Effector memory CD8-positive, alpha-beta T cell (primary cell): ENCODE measurements at regions not wholly inside any gene's neighbourhood (a gene's known extent, or its start where the extent isn't known, plus 50 kb on each side); places are given as distances from the start of the nearest gene placed in this dataset.
"Not testable (repeated sequence)": the region's sequence is repeated elsewhere in the genome, so short reads cannot be mapped to it uniquely, and the experiment has no call there.

ENCODE experiments used
- ATAC-seq: fragments of 150-1000 bp; cut with Tn5 transposase; replicated peaks from 2 replicates; pipeline ENCODE4 v1.10.0; 2021; ENCODE audit warnings: mild to moderate bottlenecking, moderate library complexity
- DNase-seq, 3 experiments: peaks; one replicate each; pipeline ENCODE4 v3.0.0; 2021
- H3K27ac Mint-ChIP-seq, 2 donors: one replicate each; pipeline ENCODE4 v1.8.0; 2022; ENCODE audit warnings: mild to moderate bottlenecking in 2 of 2, mixed read lengths in 2 of 2, moderate library complexity in 2 of 2
- H3K27me3 Mint-ChIP-seq, 2 donors: one replicate each; pipeline ENCODE4 v1.8.0; 2022; ENCODE audit warnings: mixed read lengths in 2 of 2
- H3K36me3 Mint-ChIP-seq: one replicate; pipeline ENCODE4 v1.8.0; 2022; ENCODE audit warnings: mild to moderate bottlenecking, moderate library complexity, mixed read lengths; ENCODE audit not compliant: insufficient read depth
- H3K4me1 Mint-ChIP-seq, 2 donors: one replicate each; pipeline ENCODE4 v1.8.0; 2022; ENCODE audit warnings: low read depth in 2 of 2, mixed read lengths in 2 of 2
- H3K4me3 Mint-ChIP-seq, 2 donors: one replicate each; pipeline ENCODE4 v1.8.0; 2022; ENCODE audit warnings: mild to moderate bottlenecking in 2 of 2, mixed read lengths in 2 of 2, moderate library complexity in 2 of 2
- H3K9me3 Mint-ChIP-seq, 2 donors: one replicate each; pipeline ENCODE4 v1.8.0; 2022; ENCODE audit warnings: mixed read lengths in 2 of 2

DNA sequence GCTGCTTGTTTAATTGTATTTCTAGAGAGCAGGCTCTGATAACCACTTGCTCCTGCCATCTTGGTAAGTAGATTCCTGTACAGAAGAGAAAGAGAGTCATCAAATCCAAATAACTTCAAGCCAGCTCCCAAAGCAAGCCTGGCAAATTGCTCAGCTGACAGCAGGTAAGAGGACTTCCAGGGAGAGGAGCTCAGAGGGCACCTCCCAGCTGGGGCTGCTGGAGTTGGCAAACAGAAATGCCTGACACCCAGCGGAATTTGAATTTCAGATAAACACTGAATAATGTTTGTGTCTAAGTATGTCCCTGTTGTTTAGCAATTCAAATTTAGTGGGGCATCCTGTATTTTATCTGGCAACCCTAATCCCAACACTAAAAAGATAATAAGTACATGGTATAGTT is 86.2 kb downstream of the MYL12B start:
- Mint-ChIP-seq H3K27me3 (peaks cover 21 to 22% of the 10 kb centered on the region in 2 donors), H3K9me3 (no peaks in the 10 kb centered on the region), H3K27ac (no peak overlapping the region)

GRCh38 chr18:3349046-3349841 is 87.3 kb downstream of the MYL12B start:
- not testable (repeated sequence) for H3K27ac Mint-ChIP-seq

More for the DNA sequence above, 86.2 kb downstream of the MYL12B start:
- no peak for DNase-seq
- no peaks in the 10 kb centered on the region for H3K36me3 Mint-ChIP-seq
- no peak overlapping the region for H3K4me3 Mint-ChIP-seq
- no peak for ATAC-seq
- H3K4me1 Mint-ChIP-seq: no peaks in the 10 kb centered on the region

GRCh38 chr18:3350021-3350420 is 88.1 kb downstream of the MYL12B start:
- Mint-ChIP-seq H3K4me1 (no peaks in the 10 kb centered on the region), H3K27me3 (peaks cover 21 to 22% of the 10 kb centered on the region in 2 donors), H3K36me3 (no peaks in the 10 kb centered on the region), H3K9me3 (no peaks in the 10 kb centered on the region), H3K27ac (no peak overlapping the region), H3K4me3 (no peak overlapping the region)
- ATAC-seq (no peak), DNase-seq (no peak)

More at GRCh38 chr18:3349046-3349841, 87.3 kb downstream of the MYL12B start:
- not testable (repeated sequence) for DNase-seq, ATAC-seq, H3K4me1 Mint-ChIP-seq, H3K36me3 Mint-ChIP-seq, H3K9me3 Mint-ChIP-seq, H3K4me3 Mint-ChIP-seq
- peaks cover 21 to 22% of the 10 kb centered on the region in 2 donors for H3K27me3 Mint-ChIP-seq

DNA sequence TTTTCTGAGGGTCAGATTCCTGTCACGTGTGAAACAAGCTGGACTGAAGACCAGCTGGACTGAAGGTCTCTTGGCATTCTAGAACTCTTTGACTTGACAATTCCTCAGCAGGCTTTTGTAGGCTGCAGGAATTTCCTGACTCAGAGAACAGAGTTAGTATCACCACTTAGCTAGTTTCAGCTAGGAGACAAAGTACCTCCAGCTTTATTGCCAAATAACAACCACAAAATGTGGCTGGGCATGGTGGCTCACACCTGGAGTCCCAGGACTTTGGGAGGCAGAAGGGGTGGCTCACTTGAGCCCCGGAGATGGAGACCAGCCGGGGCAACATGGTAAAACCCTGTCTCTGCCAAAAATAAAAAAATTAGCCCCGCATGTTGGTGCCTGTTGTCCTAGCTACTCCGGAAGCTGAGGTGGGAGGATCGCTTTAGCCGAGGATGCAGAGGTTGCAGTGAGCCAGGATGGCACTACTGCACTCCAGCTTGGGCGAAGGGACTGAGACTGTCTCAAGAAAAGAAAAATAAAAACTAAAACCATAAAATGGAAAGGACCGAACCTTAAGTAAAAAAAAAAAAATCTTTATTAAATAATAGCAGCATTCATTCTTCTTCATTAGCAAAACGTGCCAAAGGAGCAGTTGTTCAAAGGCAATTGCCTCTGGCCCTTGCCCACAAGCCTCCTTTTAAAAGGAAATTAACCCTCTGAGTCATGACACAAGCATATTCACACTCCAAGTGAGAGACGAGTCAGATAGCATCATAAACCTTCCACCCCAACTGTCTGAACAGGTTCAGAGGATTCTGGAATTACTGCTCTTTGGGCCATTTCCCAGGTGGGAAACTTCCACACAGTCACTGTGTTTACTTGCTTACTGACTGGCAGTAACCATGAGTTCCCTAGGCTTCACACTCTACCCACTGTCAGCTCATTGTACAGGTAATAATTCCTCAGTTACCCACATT is 88.9 kb downstream of the MYL12B start:
- Mint-ChIP-seq H3K4me3 (no peak overlapping the region), H3K27me3 (peaks cover 21 to 22% of the 10 kb centered on the region in 2 donors), H3K4me1 (no peaks in the 10 kb centered on the region), H3K27ac (no peak overlapping the region), H3K36me3 (no peaks in the 10 kb centered on the region), H3K9me3 (no peaks in the 10 kb centered on the region)
- DNase-seq (no peak), ATAC-seq (no peak)

DNA sequence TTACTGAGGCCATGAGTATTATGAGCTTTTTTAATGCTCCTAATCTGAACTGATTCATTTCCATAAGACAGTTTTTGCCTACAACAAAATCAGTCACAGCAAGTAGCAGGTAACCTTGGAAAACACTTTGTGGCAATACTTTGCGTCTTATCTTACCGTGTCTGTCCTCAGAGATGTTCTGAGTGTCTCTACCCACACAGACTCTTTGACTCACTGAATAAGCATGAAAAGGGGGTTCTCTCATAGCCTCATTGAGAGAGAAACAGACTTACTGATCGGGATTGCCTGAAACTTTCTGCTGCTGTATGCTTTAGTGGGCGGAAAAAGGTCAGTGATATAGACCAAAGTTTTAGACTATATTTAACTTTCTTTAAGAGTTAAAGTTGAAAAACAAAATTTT is 92.6 kb downstream of the MYL12B start:
- DNase-seq: no peak
- no peak for ATAC-seq
- H3K4me3 Mint-ChIP-seq: no peak overlapping the region

GRCh38 chr18:3356614-3357013 is 93.4 kb upstream of the TGIF1 start:
- no peak overlapping the region for H3K4me3 Mint-ChIP-seq
- no peaks in the 10 kb centered on the region for H3K36me3 Mint-ChIP-seq
- H3K27me3 Mint-ChIP-seq: peaks cover 0 to 7% of the 10 kb centered on the region in 2 donors
- DNase-seq (no peak), ATAC-seq (no peak)
- peaks cover 0 to 3% of the 10 kb centered on the region in 2 donors for H3K4me1 Mint-ChIP-seq
- H3K9me3 Mint-ChIP-seq: no peaks in the 10 kb centered on the region
- H3K27ac Mint-ChIP-seq: no peak overlapping the region

More for the DNA sequence above, 92.6 kb downstream of the MYL12B start:
- H3K4me1 Mint-ChIP-seq: peaks cover 0 to 3% of the 10 kb centered on the region in 2 donors
- no peaks in the 10 kb centered on the region for H3K9me3 Mint-ChIP-seq
- no peak overlapping the region for H3K27ac Mint-ChIP-seq
- H3K27me3 Mint-ChIP-seq: no peaks in the 10 kb centered on the region
- H3K36me3 Mint-ChIP-seq: no peaks in the 10 kb centered on the region

GRCh38 chr18:3357516-3357915 is 92.5 kb upstream of the TGIF1 start:
- H3K36me3 Mint-ChIP-seq: no peaks in the 10 kb centered on the region
- H3K4me1 Mint-ChIP-seq: peaks cover 0 to 3% of the 10 kb centered on the region in 2 donors
- DNase-seq: no peak
- H3K27me3 Mint-ChIP-seq: peaks cover 0 to 10% of the 10 kb centered on the region in 2 donors
- no peaks in the 10 kb centered on the region for H3K9me3 Mint-ChIP-seq
- no peak for ATAC-seq
- no peak overlapping the region for H3K27ac Mint-ChIP-seq
- H3K4me3 Mint-ChIP-seq: no peak overlapping the region

GRCh38 chr18:3358310-3358709 is 91.7 kb upstream of the TGIF1 start:
- no peak overlapping the region for H3K4me3 Mint-ChIP-seq
- no peak overlapping the region for H3K27ac Mint-ChIP-seq
- DNase-seq (no peak), ATAC-seq (no peak)
- H3K36me3 Mint-ChIP-seq: no peaks in the 10 kb centered on the region
- H3K4me1 Mint-ChIP-seq: peaks cover 0 to 3% of the 10 kb centered on the region in 2 donors
- no peaks in the 10 kb centered on the region for H3K9me3 Mint-ChIP-seq
- H3K27me3 Mint-ChIP-seq: peaks cover 0 to 10% of the 10 kb centered on the region in 2 donors

DNA sequence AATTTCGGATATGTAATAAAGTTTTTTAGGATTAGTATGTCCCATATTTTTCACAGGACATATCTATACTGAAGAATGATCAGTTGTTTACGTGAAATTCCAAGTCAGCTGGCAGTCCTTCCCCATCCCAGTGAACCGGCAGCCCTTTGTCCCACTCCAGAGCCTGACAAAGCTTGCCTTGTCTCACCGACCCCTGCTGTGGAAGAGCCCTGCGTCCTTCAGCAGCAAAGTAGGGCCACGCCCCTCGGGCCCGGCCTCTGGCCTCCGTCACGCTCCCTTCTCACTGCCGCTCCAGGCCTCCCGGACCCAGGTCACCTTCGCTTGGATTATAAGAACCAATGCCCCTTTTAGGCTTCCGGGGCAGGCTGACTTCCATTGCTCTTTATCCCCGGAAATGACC is 89.8 kb upstream of the TGIF1 start:
- peaks cover 9 to 10% of the 10 kb centered on the region in 2 donors for H3K27me3 Mint-ChIP-seq
- no peaks in the 10 kb centered on the region for H3K36me3 Mint-ChIP-seq
- no peak overlapping the region for H3K4me3 Mint-ChIP-seq
- no peak for DNase-seq
- peaks cover 0 to 3% of the 10 kb centered on the region in 2 donors for H3K4me1 Mint-ChIP-seq
- no peak overlapping the region for H3K27ac Mint-ChIP-seq
- no peaks in the 10 kb centered on the region for H3K9me3 Mint-ChIP-seq
- no peak for ATAC-seq

- ATAC-seq (no peak), DNase-seq (no peak)
- H3K4me3 Mint-ChIP-seq: no peak overlapping the region
- no peaks in the 10 kb centered on the region for H3K36me3 Mint-ChIP-seq
- peaks cover 0 to 10% of the 10 kb centered on the region in 2 donors for H3K27me3 Mint-ChIP-seq
- no peak overlapping the region for H3K27ac Mint-ChIP-seq
- H3K9me3 Mint-ChIP-seq: no peaks in the 10 kb centered on the region
- H3K4me1 Mint-ChIP-seq: no peaks in the 10 kb centered on the region
Observed at GRCh38 chr18:3367491-3368091, 82.4 kb upstream of the TGIF1 start.

DNA sequence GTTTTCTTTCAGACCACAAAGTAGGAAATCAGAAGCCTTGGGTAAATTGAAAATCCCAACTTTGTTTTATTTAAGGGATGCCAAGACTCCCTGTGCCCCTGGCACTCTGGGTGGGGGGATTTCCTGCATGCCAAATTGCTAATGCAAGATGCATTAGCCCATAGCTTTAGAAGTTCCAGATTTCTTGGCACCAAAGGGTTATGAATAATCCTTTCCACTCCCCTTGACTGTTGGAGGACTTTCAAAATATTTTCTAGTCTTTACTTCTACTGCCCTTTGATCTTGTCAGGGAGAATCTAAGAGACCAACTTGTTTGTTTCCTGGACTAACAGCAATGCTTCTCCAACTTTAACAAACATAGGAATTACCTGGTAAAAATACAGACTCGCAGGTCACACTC is 81.8 kb upstream of the TGIF1 start:
- no peaks in the 10 kb centered on the region for H3K9me3 Mint-ChIP-seq
- H3K4me1 Mint-ChIP-seq: no peaks in the 10 kb centered on the region
- H3K27ac Mint-ChIP-seq: no peak overlapping the region
- H3K36me3 Mint-ChIP-seq: no peaks in the 10 kb centered on the region
- no peak overlapping the region for H3K4me3 Mint-ChIP-seq
- ATAC-seq (no peak), DNase-seq (no peak)
- H3K27me3 Mint-ChIP-seq: peaks cover 0 to 10% of the 10 kb centered on the region in 2 donors

- H3K9me3 Mint-ChIP-seq: no peaks in the 10 kb centered on the region
- H3K27me3 Mint-ChIP-seq: peaks cover 16 to 30% of the 10 kb centered on the region in 2 donors
- H3K27ac Mint-ChIP-seq: no peak overlapping the region
- no peak overlapping the region for H3K4me3 Mint-ChIP-seq
- DNase-seq (no peak), ATAC-seq (no peak)
- peaks cover 4% of the 10 kb centered on the region for H3K36me3 Mint-ChIP-seq
- no peaks in the 10 kb centered on the region for H3K4me1 Mint-ChIP-seq
Observed at GRCh38 chr18:3379685-3380084, 70.3 kb upstream of the TGIF1 start.

DNA sequence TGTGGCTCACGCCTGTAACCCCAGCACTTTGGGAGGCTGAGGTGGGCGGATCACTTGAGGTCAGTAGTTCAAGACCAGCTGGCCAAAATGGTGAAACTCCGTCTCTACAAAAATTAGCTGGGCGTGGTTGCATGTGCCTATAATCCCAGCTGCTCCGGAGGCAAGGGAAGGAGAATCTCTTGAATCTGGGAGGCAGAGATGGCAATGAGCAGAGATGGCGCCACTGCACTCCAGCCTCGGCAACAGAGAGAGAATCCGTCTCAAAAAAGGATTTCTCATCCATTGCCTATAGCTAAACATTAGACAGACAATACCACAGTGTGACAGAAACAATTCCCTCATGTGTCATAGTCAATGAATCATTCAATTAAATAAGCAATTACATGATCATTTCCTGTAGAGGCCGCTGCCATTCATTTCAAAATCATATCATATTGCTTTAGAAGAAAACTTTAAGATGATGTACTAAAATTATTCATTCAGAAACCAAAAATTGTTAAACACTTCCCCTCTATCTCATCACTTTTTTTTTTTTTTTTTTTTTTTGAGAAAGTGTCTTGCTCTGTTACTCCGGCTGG is 69.5 kb upstream of the TGIF1 start:
- Mint-ChIP-seq H3K9me3 (no peaks in the 10 kb centered on the region), H3K36me3 (peaks cover 4% of the 10 kb centered on the region), H3K27ac (no peak overlapping the region), H3K4me3 (no peak overlapping the region), H3K27me3 (peaks cover 16 to 22% of the 10 kb centered on the region in 2 donors), H3K4me1 (peaks cover 0 to 2% of the 10 kb centered on the region in 2 donors)
- peak; percentile 84 for ATAC-seq
- DNase-seq: peak; percentile 6 to 18 (median 8)
